HG03565 (cell line): ENCODE measurements at regions not wholly inside any gene's neighbourhood (a gene's known extent, or its start where the extent isn't known, plus 50 kb on each side); places are given as distances from the start of the nearest gene placed in this dataset.
"Not testable (repeated sequence)": the region's sequence is repeated elsewhere in the genome, so short reads cannot be mapped to it uniquely, and the experiment has no call there.

Source experiments
- ATAC-seq: cut with Tn5 transposase; IDR thresholded peaks from one replicate; pipeline ENCODE4 v1.9.1; 2021; ENCODE audit warnings: mild to moderate bottlenecking, moderate library complexity; ENCODE audit not compliant: unreplicated experiment

DNA sequence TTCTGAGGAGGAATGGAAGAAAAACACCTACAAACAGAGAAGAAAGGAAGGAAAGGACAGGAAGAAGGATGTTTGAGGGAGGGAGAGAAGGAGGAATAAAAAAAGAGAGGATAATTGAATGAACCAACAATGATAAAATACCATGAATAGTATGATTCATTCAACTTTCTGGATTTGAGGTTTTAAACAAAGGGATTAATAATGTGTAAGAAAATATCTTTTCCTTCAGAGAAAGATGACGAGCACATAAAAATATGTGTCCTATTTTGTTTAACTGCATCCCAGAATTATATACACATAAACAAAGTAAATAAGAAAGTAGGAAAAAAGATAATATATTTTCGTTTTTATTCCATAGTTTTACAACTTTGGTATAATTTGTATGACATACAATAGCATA lies 1380.4 kb downstream of the STIM2 start:
- ATAC-seq = no peak

DNA sequence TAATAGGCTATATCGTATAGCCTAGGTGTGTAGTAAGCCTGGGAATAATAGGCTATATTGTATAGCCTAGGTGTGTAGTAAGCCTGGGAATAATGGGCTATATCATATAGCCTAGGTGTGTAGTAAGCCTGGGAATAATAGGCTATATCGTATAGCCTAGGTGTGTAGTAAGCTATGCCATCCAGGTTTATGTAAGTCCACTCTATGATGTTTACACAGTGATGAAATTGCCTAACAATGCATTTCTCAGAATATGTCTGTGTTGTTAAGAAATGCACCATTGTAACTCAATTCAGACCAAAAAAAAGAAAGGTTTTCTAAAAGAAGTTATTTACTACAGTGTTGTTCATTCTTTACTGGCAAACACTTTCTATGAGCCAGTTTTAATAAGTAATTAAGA lies 1387.2 kb downstream of the STIM2 start:
- no peak for ATAC-seq

DNA sequence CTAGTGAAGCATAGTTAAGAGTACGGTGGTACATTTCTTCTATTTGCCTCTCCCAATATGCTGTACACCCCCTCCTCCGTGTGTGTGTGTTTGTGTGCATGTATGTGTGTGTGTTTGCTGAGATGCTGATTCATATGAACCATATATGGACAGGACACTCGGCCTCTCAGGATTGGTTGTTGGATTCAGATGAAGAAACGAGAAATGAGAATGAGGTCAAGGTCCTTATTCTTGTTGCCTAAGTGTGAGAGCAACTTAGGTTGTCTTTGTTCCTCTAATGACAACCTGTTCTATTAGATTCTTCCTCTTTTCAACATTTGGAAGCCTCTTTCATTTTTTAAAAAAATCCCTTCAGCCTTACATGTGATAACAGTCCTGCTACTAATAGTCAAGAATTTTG lies 1387.6 kb downstream of the STIM2 start:
- ATAC-seq = no peak

DNA sequence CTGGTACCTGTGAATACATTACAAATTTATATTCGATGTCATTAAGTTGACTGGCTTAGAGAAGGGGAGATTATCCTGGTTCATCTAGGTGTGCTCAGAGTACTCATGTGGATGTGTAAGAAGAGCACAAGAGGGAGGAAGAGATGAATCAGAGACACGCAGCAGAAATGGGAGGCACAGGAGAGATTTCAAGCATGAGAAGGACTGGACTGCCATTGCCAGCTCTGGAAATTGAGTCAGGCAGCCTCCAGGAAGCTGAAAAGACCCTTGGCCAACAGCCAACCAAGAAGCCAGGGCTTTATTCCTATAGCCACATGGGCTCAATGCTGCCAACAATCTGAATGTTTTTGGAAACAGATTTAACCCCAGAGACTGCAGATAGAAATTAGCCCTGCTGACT lies 1390.0 kb downstream of the STIM2 start:
- ATAC-seq = no peak

DNA sequence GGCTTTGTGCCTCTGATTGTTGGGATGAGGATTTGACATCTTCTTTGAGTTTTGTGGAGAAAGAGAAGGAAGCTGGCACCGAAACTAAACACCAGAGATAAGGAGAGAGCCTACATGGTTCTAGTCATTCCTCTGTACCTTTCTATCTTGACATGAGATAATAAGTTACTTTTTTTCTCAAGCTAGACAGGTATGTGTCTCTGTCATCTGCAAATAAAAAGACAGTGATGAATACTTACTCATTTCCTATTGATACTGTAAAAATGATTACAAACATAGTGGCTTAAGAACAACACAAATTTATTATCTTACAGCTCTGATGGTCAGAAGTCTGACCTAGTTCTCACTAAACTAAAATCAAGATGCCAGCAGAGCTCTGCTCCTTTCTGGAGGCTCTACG lies 1391.2 kb downstream of the STIM2 start:
- no peak for ATAC-seq

DNA sequence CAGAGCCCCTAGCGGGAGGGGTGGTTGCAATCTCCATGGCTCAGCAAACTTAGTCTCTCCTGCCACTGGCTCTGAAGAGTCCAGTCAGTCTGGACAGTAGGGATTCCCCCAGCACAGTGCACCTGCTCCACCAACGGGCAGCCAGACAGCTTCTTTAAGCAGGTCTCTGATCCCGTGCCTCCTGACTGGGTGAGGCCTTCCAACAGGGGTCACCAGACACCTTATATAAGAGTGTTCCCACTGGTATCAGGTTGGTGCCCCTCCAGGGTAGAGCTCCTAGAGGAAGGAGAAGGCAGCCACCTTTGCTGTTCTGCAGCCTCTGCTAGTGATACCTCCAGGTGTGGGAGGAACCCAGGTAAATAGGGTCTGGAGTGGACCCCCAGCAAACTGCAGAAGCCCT lies 1393.4 kb downstream of the STIM2 start:
- ATAC-seq = no peak

DNA sequence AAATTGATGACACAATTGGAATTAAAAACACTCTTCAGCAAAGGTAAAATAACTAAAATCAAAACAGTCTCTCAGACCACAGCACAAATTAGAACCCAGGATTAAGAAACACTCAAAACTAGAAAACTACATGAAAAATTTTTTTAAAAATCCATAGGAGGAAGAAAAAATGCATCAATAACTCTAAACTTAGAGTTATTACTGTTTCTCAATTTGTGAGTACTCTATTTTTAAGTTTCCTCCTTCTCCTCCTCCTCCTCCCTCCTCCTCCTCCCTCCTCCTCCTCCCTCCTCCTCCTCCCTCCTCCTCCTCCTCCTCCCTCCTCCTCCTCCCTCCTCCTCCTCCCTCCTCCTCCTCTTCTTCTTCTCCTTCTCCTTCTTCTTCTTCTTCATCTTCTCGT lies 1395.7 kb downstream of the STIM2 start:
- no peak for ATAC-seq

DNA sequence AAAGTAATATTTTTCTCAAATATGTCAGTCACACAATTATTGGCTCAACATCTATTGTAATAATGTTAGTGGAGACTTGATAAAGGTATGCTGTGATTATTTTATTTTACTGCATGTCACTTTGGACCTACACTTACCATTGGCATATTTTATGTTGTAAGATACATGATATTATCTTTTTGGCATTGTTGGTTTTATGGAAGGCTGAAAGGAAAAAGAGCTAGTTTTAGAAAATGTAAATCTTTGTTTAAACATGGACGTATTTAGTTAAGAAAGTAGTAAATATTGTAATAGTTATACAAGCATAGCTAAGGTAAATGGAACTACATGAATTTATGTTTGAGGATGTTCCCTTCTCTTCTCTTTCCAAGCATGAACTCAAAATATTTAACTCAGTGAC lies 1399.3 kb downstream of the STIM2 start:
- no peak for ATAC-seq

DNA sequence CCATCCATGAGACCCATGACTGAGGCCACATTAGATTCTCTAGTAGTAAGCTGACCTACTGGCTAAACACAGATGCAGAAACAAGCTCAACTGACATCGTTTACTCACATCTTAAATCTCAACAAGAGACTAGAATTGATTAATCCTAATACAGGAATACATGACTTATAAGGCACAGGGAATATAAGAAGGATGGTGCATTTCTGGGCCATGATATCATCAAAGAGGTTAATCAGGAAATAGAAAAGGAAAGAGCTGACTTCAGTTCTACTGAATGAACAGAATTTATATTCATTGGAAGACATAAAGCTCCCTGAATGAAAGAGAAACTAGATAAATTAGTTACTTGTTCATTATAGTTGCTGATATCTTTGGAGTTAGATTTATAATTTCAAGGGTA lies 1406.5 kb downstream of the STIM2 start:
- ATAC-seq = no peak

DNA sequence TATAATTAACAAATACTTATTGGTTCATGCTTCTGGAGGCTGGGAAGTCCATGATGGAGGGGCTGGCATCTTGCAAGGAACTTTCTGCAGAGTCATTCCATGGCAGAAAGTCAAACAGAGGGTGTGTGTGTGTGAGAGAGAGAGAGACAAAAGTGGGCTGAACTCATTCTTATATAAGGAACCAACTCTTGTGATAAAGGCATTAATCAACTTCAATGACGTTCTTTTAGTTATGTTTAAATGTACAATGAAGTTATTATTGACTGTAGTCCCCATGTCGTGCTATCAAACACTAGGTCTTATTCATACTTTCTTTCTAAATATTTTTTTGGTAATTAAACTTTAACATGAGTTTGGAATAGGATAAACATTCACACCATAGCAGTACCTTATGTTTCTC lies 1408.8 kb downstream of the STIM2 start:
- no peak for ATAC-seq

DNA sequence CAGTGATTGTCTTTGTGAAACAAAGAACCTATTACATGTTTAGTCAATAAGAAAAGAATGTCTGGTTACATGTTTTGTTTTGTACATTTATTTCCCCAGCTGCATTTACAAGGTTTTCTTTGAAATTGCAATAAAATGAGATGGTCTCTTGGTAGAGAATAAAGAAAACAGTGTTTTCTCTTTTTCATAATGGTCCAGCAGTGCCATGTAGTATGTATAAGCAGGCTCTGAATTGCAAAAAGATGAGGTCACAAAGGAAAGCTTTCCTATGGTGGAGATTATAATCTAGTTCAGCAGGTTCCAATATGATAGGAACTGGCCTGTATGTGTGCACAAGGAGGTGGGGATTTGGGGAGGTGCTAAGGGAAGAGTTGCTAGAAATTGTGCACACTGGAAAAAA lies 1417.3 kb downstream of the STIM2 start:
- ATAC-seq = no peak

DNA sequence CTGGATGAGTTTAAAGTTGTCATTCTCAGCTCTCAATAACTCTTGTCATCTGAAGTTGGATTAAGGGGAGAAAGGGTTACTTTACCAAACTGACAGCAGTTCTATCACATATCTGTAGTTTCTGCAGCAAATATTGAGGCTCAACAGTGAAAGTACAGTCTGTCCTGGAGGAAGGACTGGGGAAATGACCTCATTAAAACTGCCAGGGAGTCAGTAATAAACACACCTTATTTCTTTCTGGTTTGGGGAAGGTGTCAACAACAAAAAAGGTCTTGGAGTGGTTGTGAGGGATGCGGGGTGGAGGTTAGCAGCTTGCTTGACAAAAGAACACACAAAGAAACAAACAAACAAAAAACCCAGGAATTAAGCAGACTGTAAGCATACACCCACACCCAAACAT lies 1418.0 kb downstream of the STIM2 start:
- ATAC-seq = no peak

DNA sequence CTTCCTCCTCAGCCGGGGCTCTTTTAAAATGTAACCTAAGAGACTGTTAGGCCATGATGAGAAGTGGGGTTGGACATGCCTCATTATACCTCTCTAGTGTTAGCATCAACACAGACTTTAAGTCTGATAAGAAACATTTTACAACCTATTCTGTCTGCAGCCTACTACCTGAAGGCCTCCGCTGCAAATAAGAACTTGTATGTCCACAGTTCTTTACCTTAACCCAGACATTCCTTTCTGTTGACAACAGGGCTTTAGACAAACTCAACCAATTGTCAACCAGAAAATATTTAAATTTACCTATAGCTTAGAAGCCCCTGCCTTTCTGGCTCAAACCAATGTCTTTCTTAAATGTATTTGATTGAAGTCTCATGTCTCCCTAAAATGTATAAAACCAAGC lies 1418.6 kb downstream of the STIM2 start:
- ATAC-seq = no peak

DNA sequence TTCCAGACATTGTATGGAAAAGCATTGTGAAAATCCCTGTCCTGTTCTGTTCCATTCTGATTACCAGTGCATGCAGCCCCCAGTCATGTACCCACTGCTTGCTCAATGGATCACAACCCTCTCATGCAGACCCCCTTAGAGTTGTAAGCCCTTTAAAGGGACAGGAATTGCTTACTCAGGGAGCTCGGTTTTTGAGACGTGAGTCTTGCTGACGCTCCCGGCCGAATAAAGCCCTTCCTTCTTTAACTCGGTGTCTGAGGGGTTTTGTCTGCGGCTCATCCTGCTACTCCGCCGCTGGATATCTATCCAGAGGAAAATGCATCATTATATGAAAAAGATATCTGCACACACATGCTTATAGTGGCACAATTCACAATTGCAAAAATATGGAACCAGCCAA lies 1425.6 kb downstream of the STIM2 start:
- ATAC-seq = not testable (repeated sequence)

DNA sequence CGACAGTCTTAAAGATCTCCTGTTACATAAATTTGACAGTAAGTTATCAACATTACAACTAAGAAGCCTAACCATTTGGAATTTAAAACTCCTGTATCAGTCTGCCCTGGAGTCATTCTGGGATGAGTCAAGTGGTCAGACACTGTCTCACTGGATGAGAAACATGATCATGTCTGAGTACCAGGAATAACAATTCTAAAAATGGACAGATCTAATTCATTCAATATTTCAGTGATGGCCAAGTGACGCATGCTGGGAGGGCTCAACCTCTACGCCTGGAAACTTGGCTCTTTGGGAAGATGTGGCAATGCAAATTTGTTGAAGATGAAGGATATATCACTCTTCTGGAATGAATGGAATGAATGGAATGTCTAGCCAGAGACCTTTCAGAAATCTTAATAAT lies 1427.2 kb downstream of the STIM2 start:
- ATAC-seq = no peak

DNA sequence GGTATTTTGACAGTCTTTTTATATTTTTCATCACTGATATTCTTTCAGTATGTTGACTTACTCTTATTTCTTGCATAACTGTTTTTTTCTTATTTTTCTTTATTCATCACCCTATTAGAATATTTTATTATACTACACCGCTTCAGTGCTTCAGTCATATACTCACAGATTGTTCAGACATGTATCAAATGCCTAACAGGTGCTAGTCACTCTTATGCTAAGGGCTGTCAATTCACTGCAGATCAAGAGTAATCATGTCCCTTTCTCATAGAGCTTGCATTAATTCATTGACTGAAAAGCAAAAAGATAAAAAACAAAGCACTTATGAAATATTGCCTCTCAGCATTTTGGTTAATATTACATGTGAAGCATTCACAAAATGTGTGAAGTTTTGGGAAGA lies 1435.6 kb downstream of the STIM2 start:
- no peak for ATAC-seq

DNA sequence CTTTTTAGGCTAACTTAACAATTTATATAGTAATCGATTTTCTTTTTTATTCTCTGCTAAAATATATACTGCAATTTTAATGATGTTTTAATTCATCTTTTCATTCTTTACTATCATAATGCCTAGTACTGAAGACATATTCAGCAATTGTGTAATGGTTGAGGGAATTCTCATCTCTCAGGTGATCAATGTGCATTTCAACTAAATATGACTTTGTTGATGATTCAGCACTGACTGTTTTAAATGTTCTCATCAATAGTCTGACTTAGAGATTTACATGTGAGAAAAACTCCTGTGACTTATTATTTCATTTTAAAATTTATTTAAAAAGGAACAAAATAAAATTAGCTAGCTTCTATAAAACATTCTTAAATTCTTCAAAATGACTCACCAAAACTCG lies 1450.3 kb downstream of the STIM2 start:
- no peak for ATAC-seq

DNA sequence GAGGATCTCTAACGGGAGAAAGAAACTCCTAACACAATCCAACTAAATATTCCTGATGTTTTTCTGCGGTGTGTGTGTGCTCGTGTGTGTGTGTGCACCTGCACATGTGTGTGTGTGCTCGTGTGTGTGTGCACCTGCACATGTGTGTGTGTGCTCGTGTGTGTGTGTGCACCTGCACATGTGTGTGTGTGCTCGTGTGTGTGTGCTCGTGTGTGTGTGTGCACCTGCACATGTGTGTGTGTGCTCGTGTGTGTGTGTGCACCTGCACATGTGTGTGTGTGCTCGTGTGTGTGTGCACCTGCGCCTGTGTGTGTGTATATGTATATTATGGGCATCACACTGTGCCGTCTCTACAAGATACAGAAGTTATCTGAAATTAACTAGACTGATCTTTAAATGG lies 1451.9 kb downstream of the STIM2 start:
- not testable (repeated sequence) for ATAC-seq

DNA sequence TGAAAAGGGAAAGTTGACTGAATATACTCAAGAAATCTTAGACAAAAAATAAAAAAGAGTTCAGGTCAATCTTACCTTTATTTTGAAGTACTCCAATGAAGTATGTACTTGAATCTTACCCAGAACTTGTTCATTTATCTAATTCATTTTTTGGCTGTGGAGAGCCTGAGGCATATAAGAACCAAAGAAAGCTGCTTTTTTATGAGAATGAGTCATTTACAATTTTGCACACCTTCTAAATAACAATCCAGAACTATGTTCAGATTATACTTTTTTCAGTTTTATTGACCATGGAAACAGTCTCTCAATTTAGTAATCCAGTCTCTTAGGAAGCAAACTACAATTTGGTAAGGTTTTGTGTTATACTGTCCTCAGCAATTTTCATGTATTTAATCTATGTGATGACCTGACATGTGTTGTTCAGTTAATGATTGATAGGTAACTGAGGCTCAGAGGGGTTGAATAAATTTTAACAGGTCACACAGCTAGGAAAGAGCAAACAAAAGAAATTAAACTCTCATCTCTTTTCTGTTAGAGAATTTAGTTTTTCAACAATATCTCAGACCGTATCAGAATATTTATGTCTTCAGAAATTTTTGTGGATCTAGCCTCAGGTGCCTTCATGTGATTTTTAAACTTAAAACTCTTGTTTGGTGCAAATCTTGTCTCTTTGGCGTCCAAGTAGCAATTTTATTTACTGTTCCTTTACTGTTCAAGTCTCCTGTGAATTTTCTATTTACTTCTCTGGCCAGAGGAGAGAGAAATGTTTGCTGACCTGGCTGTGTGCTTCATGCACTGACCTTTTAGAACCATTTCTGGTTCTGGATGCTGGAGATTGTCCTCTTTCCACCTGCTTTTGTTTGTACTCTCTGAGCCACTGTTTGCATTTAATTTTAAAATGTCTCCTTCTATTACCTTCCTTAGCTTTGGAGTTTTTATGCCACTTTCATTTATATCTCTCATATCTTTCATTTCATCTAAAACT lies 1453.4 kb downstream of the STIM2 start:
- no peak for ATAC-seq

DNA sequence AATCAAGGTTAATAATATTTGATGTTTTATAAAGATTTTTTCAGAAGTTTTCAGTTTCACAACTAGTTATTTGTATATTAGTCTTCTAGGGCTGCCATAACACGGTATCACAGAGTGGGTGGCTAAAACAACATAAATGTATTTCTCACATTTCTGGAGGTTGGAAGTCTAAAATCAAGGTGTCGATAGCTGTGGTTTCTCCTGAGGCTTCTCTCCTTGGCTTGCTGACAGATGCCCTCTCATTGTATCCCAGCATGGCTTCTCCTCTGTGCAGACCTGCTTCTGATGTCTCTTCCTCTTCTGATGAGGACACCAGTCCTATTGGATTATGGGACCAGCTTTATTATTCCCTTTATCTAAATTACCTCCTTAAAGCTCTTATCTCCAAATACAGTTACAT lies 1456.6 kb downstream of the STIM2 start:
- no peak for ATAC-seq

DNA sequence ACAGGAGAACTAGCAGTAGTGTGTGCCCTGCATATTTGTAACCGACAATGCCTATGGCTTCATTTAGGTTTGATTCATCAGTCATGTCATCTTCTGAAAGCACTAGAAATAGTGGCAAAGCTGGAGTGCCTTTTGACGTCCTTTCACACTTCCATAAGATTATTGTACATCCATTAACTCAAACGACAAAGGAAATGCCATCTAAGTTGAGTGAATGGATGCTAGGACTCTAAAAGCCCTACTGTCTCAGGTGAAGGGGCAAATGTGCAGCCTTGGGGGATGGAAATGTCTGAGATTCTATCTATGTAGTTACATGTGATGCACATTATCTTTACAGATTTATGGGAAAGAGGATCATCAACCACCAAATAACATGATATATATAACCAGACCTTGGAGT lies 1473.6 kb downstream of the STIM2 start:
- ATAC-seq = no peak

DNA sequence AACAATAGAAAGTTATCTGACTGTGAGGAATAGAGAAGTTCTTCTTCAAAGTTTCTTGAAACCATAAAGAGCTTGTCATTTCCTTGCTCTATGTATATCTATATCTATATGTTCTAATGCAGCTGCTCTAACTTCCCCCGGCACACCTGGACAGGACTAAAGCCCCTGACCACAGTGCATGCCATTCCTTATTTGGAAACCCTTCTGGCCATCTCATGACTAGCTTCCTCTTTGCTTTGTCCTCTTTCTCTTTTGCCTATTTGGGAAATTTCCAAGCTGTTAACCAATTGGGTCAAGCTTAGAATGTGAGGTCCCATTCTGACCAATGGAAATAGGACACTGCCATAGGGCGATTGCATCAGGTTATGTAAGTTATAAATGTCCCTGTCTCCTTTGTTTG lies 1481.1 kb downstream of the STIM2 start:
- no peak for ATAC-seq

DNA sequence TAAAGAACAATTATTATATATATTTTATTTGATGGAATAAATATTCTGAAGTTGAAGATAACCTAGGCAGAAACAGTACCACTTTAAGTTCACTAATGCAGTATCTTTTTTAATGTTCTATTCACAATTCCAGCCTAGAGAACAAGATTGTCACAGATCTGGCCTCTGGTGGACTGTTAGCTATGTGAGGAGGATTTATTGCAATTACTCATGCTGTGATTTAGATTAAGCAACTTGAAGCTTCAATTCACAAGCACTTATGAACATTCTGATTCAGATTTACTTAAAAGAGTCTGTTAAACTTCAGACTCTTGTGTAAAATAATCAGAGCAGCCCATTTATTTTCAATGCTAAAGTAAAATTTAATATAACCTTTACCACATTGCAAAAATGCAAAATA lies 1489.8 kb downstream of the STIM2 start:
- ATAC-seq = no peak
